ENCODE measurements at regions not wholly inside any gene's neighbourhood (a gene's known extent, or its start where the extent isn't known, plus 50 kb on each side); places are given as distances from the start of the nearest gene placed in this dataset.

DNA sequence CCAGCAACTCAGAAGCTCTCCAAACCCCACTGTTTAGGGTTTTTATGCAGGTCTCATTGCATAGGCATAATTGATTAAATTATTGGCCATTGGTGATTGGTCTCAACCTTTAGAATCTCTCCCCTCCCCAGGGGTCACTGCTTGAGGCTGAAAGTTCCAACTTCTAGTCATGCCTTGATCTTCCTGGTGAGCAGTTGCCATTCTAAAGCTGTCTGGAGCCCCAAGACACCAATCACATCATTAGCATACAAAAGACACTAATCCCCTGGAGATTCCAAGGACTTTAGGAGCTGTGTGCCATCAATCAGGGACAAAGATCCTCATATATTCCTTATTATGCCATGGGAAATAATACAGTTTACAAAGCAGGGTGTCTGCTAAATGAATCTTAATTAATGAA lies 863.4 kb upstream of the KLHL29 start:
- Histone ChIP-seq H3K9me3 (ENCODE audit: control insufficient read depth, low read length) (no peaks in the 10 kb centered on the region), H3K4me1 (no peaks in the 10 kb centered on the region), H3K4me3 (ENCODE audit: low read depth, low read length) (no peak overlapping the region), H3K36me3 (ENCODE audit: control insufficient read depth, insufficient read depth, low read length) (no peaks in the 10 kb centered on the region), H3K27me3 (ENCODE audit: control insufficient read depth, insufficient read depth, low read length) (no peaks in the 10 kb centered on the region), H3K27ac (no peak overlapping the region), H2AFZ (no peak overlapping the region), H3K9ac (no peak overlapping the region), H3K4me2 (ENCODE audit: low read length) (no peak overlapping the region), H3K79me2 (no peaks in the 10 kb centered on the region)
- no peak for TF ChIP-seq CTCF (IDR thresholded peaks at IDR 0.05)

- Histone ChIP-seq H3K4me3 (ENCODE audit: low read depth, low read length) (no peak overlapping the region), H3K9ac (no peak overlapping the region)
These were observed 859.3 kb upstream of the KLHL29 start for GRCh38 chr2:22525681-22526080.

GRCh38 chr2:22530131-22530530 lies 854.8 kb upstream of the KLHL29 start:
- H3K4me2 ChIP-seq (ENCODE audit: low read length) = no peak overlapping the region
- no peaks in the 10 kb centered on the region for H3K36me3 ChIP-seq (ENCODE audit: control insufficient read depth, insufficient read depth, low read length)
- H3K27me3 ChIP-seq (ENCODE audit: control insufficient read depth, insufficient read depth, low read length) = no peaks in the 10 kb centered on the region
- H3K4me3 ChIP-seq (ENCODE audit: low read depth, low read length) = no peak overlapping the region
- no peaks in the 10 kb centered on the region for H3K9me3 ChIP-seq (ENCODE audit: control insufficient read depth, low read length)
- H2AFZ ChIP-seq = no peak overlapping the region
- H3K9ac ChIP-seq = no peak overlapping the region
- no peak overlapping the region for H3K27ac ChIP-seq
- H3K4me1 ChIP-seq = no peaks in the 10 kb centered on the region
- H3K79me2 ChIP-seq = no peaks in the 10 kb centered on the region
- no peak for TF ChIP-seq CTCF (IDR thresholded peaks at IDR 0.05)

More at GRCh38 chr2:22525681-22526080, 859.3 kb upstream of the KLHL29 start:
- Histone ChIP-seq H3K36me3 (ENCODE audit: control insufficient read depth, insufficient read depth, low read length) (no peaks in the 10 kb centered on the region), H3K9me3 (ENCODE audit: control insufficient read depth, low read length) (no peaks in the 10 kb centered on the region), H3K27me3 (ENCODE audit: control insufficient read depth, insufficient read depth, low read length) (no peaks in the 10 kb centered on the region), H3K4me2 (ENCODE audit: low read length) (no peak overlapping the region), H3K79me2 (no peaks in the 10 kb centered on the region), H3K4me1 (no peaks in the 10 kb centered on the region), H3K27ac (no peak overlapping the region), H2AFZ (no peak overlapping the region)
- TF ChIP-seq CTCF (IDR thresholded peaks at IDR 0.05) = no peak

GRCh38 chr2:22536133-22536532 lies 848.8 kb upstream of the KLHL29 start:
- no peaks in the 10 kb centered on the region for H3K4me1 ChIP-seq
- no peaks in the 10 kb centered on the region for H3K9me3 ChIP-seq (ENCODE audit: control insufficient read depth, low read length)
- H3K36me3 ChIP-seq (ENCODE audit: control insufficient read depth, insufficient read depth, low read length) = no peaks in the 10 kb centered on the region

More at GRCh38 chr2:22536133-22536532, 848.8 kb upstream of the KLHL29 start:
- no peaks in the 10 kb centered on the region for H3K79me2 ChIP-seq
- H3K4me3 ChIP-seq (ENCODE audit: low read depth, low read length) = no peak overlapping the region
- H2AFZ ChIP-seq = no peak overlapping the region
- TF ChIP-seq CTCF (IDR thresholded peaks at IDR 0.05) = no peak
- H3K4me2 ChIP-seq (ENCODE audit: low read length) = no peak overlapping the region
- H3K27me3 ChIP-seq (ENCODE audit: control insufficient read depth, insufficient read depth, low read length) = no peaks in the 10 kb centered on the region
- no peak overlapping the region for H3K9ac ChIP-seq
- H3K27ac ChIP-seq = no peak overlapping the region

Measured in parathyroid adenoma (tissue), 2 donors.